Caki2 (cell line): ENCODE measurements at regions not wholly inside any gene's neighbourhood (a gene's known extent, or its start where the extent isn't known, plus 50 kb on each side); places are given as distances from the start of the nearest gene placed in this dataset.

Experiments
- DNase-seq: peaks from one replicate; pipeline ENCODE4 v3.0.0-alpha.2; 2015; ENCODE audit warnings: low read depth
- in situ Hi-C: cut with HindIII; loops from 2 replicates; pipeline ENCODE4 v1.10.0; 2016; ENCODE audit warnings: low sequenced_read_pairs, low pct_unique_long_range_greater_than_20kb, mixed read lengths

DNA sequence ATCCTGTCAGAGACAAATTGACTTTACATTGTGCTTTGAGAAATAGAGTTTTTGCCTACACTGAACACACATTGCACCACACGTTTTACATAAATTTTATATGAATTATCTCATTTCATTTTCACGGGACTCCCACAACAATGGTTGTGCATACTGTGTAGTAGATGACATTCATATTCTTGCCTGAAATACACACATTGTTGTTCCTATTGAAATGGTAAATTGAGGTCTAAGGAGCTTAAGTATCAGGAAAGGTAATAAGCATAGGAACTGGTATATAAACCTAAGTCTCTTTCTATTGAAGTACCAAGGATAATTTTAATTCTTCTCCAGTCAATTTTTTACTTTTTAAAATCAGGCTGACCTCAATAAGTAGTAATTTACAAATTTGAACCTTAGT is 473.7 kb upstream of the DEPDC1 start:
- no peak for DNase-seq
- in situ Hi-C loops: no loop called here

DNA sequence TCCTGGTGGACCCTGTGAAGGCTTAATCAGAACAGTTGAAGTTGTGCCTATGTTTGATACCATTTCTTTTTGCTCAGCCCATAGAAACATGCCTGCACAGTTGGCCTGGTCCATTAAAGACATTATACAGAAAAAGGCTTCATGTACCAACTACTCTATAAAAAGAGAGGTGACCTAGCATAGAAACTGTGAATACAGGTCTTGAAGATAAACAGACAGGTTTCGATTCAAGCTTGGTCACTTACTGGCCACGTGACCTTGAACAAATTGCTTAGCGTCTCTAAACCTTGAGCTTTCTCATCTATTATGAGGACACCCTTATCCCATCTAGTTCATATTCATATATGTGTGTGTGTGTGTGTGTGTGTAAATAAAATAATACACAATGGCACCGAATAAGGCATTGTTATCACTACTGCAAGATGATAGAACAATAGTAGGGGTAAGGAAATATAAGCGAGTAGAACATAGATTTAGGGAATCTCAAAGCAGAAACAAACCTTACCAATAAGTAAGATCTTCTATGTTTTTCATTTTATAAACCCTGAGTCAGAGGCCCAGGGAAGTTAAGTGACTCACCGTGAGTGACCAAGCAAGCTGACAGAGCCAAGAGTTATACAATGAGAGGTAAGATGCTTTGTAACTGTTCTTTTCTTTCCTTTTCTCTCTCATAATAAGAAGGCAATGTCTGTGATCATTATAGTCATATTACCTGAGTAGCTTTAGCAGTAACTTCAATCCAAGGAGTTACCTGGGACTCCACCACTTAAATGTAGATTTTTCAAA is 476.8 kb upstream of the DEPDC1 start:
- in situ Hi-C loops: no loop called here
- DNase-seq: peak; percentile 38

DNA sequence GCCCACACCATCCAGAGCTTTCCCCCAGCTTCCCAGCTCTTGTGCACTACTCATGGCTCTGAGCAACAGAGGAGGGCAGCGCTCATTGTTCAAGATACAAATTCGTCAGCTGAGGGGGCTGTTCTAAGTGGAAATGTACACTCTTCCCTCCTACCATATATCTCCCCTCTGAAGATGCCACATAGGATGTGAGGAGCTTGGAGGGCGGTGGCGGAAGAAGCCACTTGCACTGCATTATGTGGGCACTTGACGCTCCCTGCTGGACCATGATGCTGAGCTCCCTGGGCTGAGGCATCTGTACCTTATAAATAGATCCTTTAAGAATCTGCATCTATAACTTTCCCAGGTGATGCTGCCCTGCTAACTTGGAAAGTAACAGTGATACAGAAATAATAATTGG is 477.6 kb upstream of the DEPDC1 start:
- no peak for DNase-seq
- in situ Hi-C loops: no loop called here

DNA sequence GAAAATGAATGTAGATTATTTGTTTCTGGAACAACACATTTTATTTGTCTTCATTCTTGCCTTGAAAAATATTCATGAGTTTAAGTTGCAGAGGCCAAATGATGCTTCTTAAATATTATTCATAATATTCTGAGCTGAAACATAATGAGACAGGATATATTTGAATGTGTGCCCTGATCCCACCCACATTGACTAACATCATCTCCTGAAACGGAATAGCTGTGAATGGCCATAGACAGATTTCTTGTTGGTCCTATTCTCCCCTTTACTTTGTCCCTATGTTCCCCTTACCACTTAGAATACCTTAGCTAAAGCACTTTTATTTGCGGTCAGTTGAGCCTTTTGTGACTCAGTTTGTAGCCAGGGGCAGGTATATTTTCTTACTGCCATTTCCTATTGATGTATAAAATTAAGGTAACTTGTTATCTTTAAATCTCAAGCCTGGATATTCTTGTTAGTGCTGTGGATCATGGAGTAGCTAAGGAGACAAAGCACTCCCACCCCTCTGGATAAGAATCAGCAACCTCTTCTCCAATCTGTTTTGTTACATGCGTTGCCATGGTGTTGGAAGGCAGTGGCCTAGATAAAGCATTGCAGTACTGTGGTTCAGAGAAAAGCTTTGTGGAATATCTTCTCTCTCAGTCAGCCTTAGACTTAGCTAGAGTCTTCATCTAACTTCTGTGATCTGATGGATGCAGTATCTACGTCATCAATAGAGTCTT is 478.5 kb upstream of the DEPDC1 start:
- DNase-seq: peak; percentile 6
- in situ Hi-C loops: no loop called here

DNA sequence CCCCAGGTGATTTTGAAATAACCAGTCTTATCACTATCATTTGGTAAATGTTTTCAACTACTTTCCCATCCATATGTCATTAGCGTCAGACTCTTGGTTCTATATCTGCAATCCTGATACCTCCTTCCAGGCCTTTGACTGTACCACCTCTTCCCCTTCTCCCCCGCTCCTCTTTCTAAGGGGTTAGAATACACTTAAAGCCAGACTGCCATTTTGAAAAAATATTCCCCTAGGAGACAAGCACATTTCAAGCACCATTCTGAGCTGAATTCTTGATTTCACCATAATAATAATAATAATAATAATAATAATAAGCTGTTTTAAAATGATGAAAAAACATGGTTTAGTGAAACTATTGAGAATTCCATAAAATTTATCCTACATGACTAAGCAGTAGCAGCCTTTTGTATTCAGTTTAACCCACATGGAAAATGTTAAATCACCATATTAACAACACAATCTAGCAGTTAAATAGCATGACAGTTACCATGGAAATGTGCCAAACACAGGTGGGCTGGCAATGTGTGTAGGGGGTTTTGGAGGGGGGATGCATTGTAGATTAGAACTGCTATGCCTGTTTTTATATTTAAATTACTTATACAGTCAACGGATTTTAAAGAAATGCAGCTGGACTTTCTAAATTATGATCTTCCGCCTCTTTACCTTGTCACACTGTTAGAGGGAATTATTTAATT is 480.2 kb upstream of the DEPDC1 start:
- in situ Hi-C loops: no loop called here
- no peak for DNase-seq

DNA sequence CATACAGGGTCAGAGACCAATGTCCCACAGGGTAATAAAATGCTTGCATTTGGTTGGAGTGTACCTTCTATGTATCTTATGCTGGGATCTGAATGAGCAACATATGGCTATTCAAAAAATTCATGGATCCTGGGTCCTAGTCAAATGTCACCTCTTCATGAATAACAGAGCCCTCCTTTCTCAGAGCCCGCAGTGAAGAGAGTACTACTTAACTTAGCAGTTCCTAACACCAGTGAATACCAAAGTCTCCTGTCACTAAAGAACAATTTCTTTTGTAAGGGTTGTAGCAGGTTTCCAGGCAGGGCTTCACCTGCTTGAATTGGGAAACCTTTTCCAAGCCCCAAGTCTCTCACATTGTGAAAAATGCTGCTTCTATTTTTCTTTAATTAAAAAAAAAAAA is 483.0 kb upstream of the DEPDC1 start:
- DNase-seq: no peak
- in situ Hi-C loops: no loop called here

DNA sequence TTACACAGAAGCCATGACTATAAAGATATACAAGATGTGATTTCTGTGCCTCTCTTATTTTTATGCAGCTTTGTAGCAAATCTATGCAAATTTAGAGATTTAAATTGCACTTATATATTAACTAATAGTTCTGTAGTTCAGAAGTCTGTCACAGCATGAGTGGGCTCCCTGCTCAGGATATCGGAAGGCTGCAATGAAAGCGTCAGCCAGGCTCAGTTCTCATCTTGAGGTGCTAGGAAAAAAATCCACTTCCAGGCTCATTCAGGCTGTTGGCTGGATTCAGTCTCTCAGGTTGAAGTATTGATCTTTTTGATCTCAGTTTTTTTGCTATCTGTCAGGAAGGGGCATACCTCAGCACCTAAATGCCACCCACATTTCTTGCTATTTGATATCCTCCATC is 487.4 kb upstream of the DEPDC1 start:
- in situ Hi-C loops: no loop called here
- no peak for DNase-seq

DNA sequence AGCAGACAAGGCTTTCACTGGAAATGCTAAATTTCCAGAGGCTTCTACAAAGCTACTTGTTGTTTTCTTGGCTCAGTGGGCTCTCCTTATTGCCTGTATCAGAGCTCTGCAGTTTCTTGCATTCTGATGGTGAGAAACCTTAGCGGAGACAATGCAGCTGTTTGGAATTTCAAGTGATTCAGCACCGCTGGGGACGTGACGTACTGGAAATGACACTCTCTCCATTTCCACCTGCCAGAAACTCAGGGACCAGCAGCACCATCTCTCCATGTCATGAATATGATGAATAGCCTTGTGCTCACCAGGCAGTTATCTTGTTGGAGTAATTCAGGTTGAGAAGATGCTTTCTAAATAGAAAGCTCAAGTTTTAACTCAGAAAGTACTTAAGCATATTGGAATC is 497.2 kb upstream of the DEPDC1 start:
- in situ Hi-C loops: no loop called here
- DNase-seq: no peak

DNA sequence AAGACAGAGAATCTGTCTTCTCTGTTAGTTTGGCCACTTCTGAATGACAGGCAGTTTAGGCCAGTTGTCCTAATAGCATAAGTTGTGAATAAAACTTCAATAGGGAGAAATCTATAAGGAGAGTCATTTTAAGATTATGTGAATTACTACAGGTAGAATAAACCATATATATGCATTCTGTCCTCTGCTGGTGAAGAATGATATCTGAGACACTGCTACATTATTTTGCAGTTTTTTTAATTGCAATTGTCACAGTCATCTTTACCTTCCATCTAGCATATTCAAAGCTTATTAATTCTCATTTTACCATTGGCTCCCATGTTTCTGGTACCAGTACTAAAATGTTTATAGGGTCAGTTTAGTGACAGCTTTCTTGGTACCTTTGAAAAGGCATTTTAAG is 519.6 kb upstream of the DEPDC1 start:
- DNase-seq: no peak
- in situ Hi-C loops: no loop called here

DNA sequence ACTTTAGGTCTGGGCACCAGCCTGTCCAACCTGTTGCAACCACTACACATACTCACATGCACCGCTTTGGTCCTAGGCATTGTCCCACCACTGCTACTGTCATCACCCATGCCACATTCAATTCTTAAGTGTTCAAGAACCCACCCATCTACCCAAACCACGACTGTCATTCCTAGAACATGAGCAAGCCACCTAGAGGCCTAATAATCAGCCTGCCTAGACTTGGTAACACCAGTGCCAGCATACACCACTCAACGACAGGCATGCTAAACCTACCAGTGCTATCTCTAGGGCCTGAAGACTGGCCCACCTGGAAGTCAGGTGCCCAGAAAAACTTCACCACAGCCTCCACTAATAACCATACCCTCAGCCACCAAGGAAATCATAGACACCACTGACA is 532.8 kb upstream of the DEPDC1 start:
- no peak for DNase-seq
- in situ Hi-C loops: no loop called here

DNA sequence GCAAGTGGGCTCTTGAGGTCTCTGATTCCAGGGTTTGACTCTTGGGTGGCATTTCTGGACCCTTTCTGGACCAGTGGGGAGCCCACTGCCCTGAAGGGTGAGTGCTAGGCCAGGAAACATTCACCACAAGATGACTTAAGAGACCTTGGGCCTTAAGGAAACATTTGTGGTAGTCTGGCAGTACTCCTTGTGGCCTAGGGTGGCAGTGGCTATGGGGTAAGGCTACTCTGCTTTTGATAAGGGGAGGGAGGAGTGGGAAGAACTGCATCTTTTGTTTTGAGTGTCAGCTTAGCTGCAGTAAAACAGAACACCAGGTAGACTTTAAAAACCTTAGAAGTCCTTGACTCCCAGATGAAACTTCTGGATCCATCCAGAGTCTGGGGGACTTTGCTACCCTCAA is 529.3 kb upstream of the LRRC7 start:
- DNase-seq: no peak
- in situ Hi-C loops: no loop called here

DNA sequence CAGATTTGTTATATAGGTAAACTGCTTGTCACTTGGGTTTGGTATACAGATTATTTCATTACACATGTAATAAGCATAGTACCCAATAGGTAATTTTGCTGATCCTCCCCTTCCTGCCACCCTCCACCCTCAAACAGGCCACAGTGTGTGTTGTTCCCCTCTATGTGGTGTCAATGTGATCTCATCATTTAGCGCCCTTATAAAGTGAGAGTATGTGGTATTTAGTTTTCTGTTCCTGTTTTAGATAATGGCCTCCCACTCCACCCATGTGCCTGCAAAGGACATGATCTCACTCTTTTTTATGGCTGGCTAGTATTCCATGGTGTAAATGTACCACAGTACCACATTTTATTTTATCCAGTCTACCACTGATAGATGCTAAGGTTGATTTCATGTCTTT is 522.1 kb upstream of the LRRC7 start:
- in situ Hi-C loops: no loop called here
- no peak for DNase-seq

DNA sequence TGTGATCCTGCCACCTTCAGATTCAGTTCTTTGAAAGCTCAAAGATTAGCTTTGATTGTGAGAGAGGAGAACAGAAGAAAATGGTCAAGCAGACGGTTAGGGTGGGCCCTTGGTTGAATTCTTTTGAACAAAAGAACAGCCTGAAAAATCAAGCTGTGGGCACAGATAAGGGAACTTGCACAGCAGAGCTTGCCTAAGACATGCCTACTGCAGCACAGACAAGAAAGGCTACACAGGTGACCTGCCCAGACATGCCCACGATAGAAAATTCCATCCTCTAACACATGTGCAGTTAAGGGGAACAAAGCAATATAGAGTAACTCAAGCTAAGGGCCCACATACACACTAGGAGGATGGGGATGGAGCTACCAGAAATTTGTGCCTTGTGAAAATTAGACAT is 512.5 kb upstream of the LRRC7 start:
- in situ Hi-C loops: no loop called here
- no peak for DNase-seq

DNA sequence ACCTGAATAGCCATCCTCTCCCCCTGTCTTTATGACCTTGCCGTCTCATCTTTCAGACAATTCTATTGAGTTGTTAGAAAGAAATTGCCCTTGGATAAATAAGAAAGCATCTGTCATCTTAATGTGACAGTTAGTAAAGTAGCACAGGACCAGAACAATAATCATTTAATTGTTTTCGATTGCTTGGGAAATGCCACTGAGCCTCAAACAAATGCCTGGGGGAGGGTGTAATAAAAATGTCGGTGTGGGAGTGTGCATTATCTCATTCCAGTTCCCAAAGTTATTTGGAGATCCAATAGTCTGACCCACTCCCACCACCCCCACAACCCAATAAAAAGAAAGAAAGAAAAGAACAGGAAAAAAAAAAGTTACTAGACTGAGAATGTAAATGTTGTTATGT is 509.3 kb upstream of the LRRC7 start:
- in situ Hi-C loops: no loop called here

DNA sequence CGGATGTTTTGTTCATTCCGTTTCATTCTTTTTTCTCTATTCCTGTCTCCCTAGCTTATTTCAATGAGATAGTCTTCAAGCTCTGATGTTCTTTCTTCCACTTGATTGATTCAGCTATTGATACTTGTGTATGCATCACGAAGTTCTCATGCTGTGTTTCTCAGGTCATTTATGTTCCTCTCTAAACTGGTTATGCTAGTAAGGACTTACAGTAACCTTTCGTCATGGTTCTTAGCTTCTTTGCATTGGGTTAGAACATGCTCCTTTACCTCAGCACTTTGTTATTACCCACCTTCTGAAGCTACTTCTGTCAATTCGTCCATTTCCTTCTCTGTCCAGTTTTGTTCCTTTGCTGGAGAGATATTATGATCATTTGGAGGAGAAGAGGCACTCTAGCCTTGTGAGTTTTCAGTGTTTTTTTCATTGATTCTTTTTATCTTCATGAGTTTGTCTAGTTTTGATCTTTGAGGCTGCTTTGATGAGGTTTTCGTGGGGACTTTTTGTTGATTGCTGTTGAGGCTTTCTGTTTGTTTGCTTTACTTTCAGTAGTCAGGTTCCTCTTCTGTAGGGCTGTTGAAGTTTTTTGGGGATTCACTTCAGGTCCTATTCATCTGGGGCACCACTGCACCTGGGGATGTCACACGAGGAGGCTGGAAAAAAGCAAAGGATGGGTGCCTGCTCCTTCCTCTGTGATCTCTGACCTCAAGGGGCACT is 496.9 kb upstream of the LRRC7 start:
- in situ Hi-C loops: no loop called here
- no peak for DNase-seq

More for the DNA sequence above, 509.3 kb upstream of the LRRC7 start:
- DNase-seq: no peak

DNA sequence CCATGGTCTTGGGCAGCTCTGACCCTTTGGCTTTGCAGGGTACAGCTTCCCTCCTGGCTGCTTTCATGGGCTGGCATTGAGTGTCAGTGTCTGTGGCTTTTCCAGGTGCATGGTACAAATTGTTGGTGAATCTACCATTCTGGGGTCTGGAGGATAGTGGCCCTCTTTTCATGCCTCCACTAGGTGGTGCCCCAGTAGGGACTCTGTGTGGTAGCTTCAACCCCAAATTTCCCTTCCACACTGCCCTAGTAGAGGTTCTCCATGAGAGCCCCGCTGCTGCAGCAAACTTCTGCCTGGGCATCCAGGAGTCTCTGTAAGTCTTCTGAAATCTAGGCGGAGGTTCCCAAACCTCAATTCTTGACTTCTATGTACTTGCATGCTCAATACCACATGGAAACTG is 494.5 kb upstream of the LRRC7 start:
- no peak for DNase-seq
- in situ Hi-C loops: no loop called here

DNA sequence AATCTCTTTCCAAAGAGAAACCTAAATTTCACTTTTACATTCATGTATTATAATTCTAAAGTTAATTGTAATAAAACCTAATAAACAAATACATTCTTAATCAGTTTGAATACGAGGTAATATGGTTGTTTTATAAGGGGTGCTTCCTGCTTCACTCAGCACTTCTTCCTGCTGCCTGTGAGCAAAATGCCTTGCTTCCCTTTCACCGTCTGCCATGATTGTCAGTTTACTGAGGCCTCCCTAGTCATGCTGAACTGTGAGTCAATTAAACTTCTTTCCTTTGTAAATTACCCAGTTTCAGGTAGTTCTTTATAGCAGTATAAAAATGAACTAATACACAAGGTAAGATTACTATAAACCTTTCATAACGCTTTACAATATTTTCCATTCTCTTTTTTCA is 491.1 kb upstream of the LRRC7 start:
- no peak for DNase-seq
- in situ Hi-C loops: no loop called here

DNA sequence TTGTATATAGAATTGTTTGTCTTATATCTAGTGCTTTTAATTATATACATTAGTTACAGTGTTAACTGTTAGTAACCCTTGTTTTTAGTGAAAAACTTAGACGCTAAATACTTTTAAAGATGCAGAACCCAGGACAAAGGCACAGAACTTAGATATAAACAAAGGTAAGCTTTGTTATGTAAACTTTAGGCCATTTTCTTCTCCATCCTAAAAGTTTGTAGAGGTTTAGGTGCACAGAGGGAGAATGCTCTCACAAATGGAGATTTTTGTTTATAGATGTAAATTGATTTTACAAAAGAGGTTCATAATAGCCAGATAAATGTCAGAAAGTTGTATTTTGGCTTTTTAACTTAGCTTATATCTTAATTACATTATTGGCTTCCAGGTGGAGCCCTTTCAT is 490.5 kb upstream of the LRRC7 start:
- DNase-seq: no peak
- in situ Hi-C loops: no loop called here

DNA sequence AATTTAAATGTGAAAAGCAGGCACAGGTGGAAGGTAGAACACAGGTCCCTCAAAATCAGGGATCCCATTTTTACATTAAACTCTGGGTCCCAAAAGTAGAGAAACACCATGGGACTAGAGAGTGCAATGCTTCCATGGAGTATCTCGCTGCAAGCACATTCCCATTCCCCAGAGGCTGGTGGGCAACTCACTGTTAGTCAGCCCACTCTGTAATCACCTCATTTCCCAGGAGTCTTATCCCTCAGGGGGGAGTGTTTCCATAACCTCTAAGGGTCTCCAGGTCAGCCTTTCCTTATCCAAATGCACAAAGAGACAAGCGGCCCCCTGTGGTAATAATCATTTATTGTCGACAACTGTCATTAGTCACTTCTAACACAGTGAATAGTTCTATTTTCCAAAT is 490.1 kb upstream of the LRRC7 start:
- in situ Hi-C loops: no loop called here
- DNase-seq: no peak
